Cardiac fibroblast (primary cell): ENCODE measurements at regions not wholly inside any gene's neighbourhood (a gene's known extent, or its start where the extent isn't known, plus 50 kb on each side); places are given as distances from the start of the nearest gene placed in this dataset.
A peak's percentile ranks its signal among the peaks of the same experiment; 100 is the strongest.
"Not testable (repeated sequence)": the region's sequence is repeated elsewhere in the genome, so short reads cannot be mapped to it uniquely, and the experiment has no call there.

Experiments
- DNase-seq, 2 donors: peaks; one replicate each; pipeline versions ENCODE4 v3.0.0 to v3.0.0-alpha.2; 2010; ENCODE audit warnings: low read depth in 2 of 2
- H3K4me3 ChIP-seq, 2 donors: replicated peaks in 1 of 2; 1 replicate in 1 of 2; 2 replicates in 1 of 2; pipeline ENCODE4 v1.5.1; 2011; ENCODE audit warnings: low read depth in 2 of 2, low read length in 2 of 2, mild to moderate bottlenecking in 2 of 2, moderate library complexity in 1 of 2
- CTCF ChIP-seq: IDR thresholded peaks from one replicate; pipeline ENCODE4 v1.5.1; 2011; ENCODE audit warnings: low read depth, mild to moderate bottlenecking, low read length, inconsistent platforms

DNA sequence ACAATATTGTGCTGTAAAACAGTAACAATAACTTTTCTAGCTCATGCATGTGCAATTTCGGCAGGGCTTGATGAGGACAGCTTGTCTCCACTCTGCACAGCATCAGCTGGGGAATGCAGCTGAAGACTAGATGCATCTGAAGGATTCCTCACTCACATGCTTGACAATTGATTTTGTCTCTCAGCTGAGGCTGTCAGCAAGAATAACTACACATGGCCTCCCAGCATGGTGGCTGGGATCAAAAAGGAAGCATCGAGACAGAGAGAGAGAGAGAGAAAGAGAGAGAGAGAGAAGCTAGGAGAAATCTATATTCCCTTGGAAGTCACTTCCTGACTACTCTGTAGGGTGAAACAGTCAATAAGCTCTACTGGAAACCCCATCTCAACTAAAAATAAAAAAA, 487.1 kb downstream of the PLOD2 start:
- no peak overlapping the region for H3K4me3 ChIP-seq
- no peak for DNase-seq
- TF ChIP-seq CTCF: no peak

DNA sequence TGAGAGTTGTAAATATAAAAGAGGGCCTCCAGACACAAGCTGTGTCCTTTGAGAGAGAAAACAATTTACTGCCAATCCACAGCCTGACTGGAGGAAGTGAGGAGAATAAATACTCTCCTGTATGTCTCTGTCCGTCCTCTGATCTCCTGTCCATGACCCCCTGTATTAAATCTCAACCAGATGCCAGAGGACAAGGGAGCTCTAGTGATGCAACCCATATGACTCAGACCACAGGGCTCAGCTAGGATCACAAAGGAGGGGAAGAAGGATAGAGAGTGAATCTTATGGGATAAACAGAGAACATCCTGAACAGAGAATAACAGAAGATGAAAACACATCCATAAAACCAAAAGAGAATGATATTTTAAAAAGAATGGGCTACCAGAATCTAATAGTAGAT, 482.6 kb downstream of the PLOD2 start:
- DNase-seq: peak; percentile 1
- no peak overlapping the region for H3K4me3 ChIP-seq
- TF ChIP-seq CTCF: no peak

DNA sequence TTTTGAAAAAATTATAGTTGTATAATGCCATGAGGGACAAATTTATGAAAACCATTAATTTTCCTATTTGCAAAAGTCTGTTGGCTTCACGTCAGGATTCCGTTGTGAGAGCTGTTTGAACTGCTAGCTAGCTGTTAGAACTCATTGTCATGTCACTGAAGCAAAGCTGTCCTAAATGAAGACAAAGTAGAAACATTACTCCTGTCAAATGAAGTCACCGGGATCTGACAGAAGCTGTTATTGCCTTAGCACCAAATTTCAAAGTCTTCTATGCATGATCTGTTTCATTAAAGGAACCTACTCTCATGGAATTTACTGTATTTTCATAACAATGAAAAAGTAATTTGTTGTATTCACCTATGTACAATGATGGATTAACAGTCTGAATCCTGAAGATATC, 479.8 kb downstream of the PLOD2 start:
- DNase-seq: no peak
- H3K4me3 ChIP-seq: no peak overlapping the region
- no peak for TF ChIP-seq CTCF

GRCh38 chr3:145687978-145688377, 473.0 kb downstream of the PLOD2 start:
- not testable (repeated sequence) for DNase-seq, H3K4me3 ChIP-seq

- no peak overlapping the region for H3K4me3 ChIP-seq
- DNase-seq: no peak
- no peak for TF ChIP-seq CTCF
Observed at GRCh38 chr3:145692751-145693150, 468.2 kb downstream of the PLOD2 start.

GRCh38 chr3:145696011-145696410, 465.0 kb downstream of the PLOD2 start:
- peak in 1 of 2 donors; percentile 3 for DNase-seq
- H3K4me3 ChIP-seq: no peak overlapping the region
- TF ChIP-seq CTCF: no peak

DNA sequence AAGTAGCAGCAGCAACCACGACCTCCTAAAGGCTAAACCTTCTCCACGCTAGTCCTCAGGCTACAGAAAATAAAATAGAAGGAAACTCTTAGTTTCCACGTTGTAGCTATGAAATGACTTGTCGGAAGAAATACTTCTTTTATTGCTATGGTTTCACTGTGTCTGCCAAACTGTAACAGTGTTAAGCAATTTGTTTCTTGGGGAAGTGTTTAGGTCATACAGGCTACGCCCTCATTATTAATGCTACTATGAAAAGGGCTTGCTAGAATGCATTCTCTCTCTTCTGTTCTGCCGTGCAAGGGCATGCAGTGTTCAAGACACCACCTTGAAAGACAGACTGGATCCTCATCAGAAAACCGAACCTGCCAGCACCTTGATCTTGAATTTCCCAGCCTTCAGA, 462.7 kb downstream of the PLOD2 start:
- peak in 1 of 2 donors; percentile 22 for DNase-seq
- TF ChIP-seq CTCF: no peak
- no peak overlapping the region for H3K4me3 ChIP-seq
